Loucy (cell line): ENCODE measurements at regions not wholly inside any gene's neighbourhood (a gene's known extent, or its start where the extent isn't known, plus 50 kb on each side); places are given as distances from the start of the nearest gene placed in this dataset.

ENCODE experiments used
- CTCF ChIP-seq: fragments of 200-600 bp; sonication (generic); conservative IDR thresholded peaks from 2 replicates; pipeline ENCODE4 v1.5.1; 2014; ENCODE audit warnings: mild to moderate bottlenecking, antibody characterized with exemption, low read length
- EZH2phosphoT487 ChIP-seq: fragments of 200-600 bp; IDR thresholded peaks from 2 replicates; pipeline ENCODE4 v1.6.1; 2018; ENCODE audit warnings: antibody characterized with exemption, mild to moderate bottlenecking, moderate library complexity, borderline replicate concordance

DNA sequence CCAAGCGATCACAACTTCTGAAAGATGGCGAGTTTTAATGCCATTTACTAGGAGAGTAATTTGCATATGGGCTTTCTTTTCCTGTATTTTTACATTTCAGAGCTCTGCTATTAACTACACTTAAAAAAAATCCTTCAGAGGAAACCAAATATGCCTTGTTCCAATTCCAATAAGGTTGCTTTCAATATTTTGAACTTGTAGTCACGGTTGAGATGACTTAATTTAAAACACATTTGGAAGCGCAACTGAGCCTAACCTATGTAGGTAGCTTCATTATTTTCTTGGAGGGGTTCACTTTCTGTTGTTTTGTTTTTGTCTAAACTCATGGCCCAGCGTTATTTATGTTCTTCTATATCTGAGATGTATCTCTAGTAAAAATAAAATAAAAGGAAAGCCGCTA lies 93.4 kb downstream of the BLID start:
- TF ChIP-seq EZH2phosphoT487 (no peak), CTCF (no peak)
